HG02759 (cell line): ENCODE measurements at regions not wholly inside any gene's neighbourhood (a gene's known extent, or its start where the extent isn't known, plus 50 kb on each side); places are given as distances from the start of the nearest gene placed in this dataset.

ENCODE experiments used
- ATAC-seq: cut with Tn5 transposase; IDR thresholded peaks from one replicate; pipeline ENCODE4 v1.9.1; 2021; ENCODE audit warnings: mild to moderate bottlenecking, moderate library complexity; ENCODE audit not compliant: unreplicated experiment

- ATAC-seq: no peak
Observed at GRCh38 chr6:84467296-84467695, 239.9 kb upstream of the CEP162 start.

- ATAC-seq: no peak
Observed at GRCh38 chr6:84466511-84466910, 239.1 kb upstream of the CEP162 start.

GRCh38 chr6:84464471-84464870, 237.0 kb upstream of the CEP162 start:
- no peak for ATAC-seq

- no peak for ATAC-seq
Observed at GRCh38 chr6:84462698-84463097, 235.3 kb upstream of the CEP162 start.

GRCh38 chr6:84461461-84461860, 234.0 kb upstream of the CEP162 start:
- ATAC-seq: no peak

- ATAC-seq: no peak
Observed at GRCh38 chr6:84460491-84460890, 233.0 kb upstream of the CEP162 start.

GRCh38 chr6:84459401-84459800, 232.0 kb upstream of the CEP162 start:
- ATAC-seq: no peak

GRCh38 chr6:84458271-84458670, 230.8 kb upstream of the CEP162 start:
- no peak for ATAC-seq

- ATAC-seq: no peak
Observed at GRCh38 chr6:84457276-84457675, 229.8 kb upstream of the CEP162 start.

GRCh38 chr6:84456803-84457202, 229.4 kb upstream of the CEP162 start:
- no peak for ATAC-seq

GRCh38 chr6:84455511-84456029, 228.1 kb upstream of the CEP162 start:
- ATAC-seq: no peak

GRCh38 chr6:84453499-84453898, 226.1 kb upstream of the CEP162 start:
- no peak for ATAC-seq

GRCh38 chr6:84450018-84450417, 222.6 kb upstream of the CEP162 start:
- ATAC-seq: no peak

- ATAC-seq: no peak
Observed at GRCh38 chr6:84449220-84449619, 221.8 kb upstream of the CEP162 start.

- ATAC-seq: no peak
Observed at GRCh38 chr6:84448331-84448730, 220.9 kb upstream of the CEP162 start.

GRCh38 chr6:84447651-84448050, 220.2 kb upstream of the CEP162 start:
- no peak for ATAC-seq

- ATAC-seq: no peak
Observed at GRCh38 chr6:84445068-84445467, 217.6 kb upstream of the CEP162 start.

GRCh38 chr6:84442208-84442607, 214.8 kb upstream of the CEP162 start:
- no peak for ATAC-seq

- no peak for ATAC-seq
Observed at GRCh38 chr6:84441456-84441855, 214.0 kb upstream of the CEP162 start.

- no peak for ATAC-seq
Observed at GRCh38 chr6:84434550-84434949, 207.1 kb upstream of the CEP162 start.

- ATAC-seq: no peak
Observed at GRCh38 chr6:84432619-84433018, 205.2 kb upstream of the CEP162 start.

GRCh38 chr6:84428300-84428907, 201.0 kb upstream of the CEP162 start:
- peak; percentile 71 for ATAC-seq
